ENCODE measurements at regions not wholly inside any gene's neighbourhood (a gene's known extent, or its start where the extent isn't known, plus 50 kb on each side); places are given as distances from the start of the nearest gene placed in this dataset.

DNA sequence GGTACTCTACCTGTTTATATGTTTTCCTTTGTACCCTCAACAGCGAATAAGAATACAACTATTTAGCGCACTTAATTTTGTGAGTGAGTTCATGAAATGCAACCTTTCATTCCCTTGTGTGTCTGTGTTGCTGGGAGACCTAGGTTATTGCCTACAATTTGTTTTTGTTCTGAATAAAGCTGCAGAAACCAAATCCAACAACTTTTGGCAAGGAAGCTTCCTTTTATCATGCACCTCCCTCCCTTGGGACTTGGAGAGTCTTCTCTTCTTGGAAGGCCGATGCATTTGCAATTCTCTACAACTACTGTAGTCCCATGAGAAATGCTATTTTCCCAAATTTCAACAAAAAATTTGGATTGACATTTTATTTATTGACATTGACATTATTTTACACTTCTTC lies 1002.4 kb upstream of the CADM2 start:
- Histone ChIP-seq H3K27ac (no peak overlapping the region), H3K27me3 (no peaks in the 10 kb centered on the region), H3K4me1 (no peaks in the 10 kb centered on the region), H3K4me3 (no peak overlapping the region), H3K9me3 (no peaks in the 10 kb centered on the region), H3K36me3 (no peaks in the 10 kb centered on the region)
- intact Hi-C loops (cut with DNase I; ENCODE audit: low total_unique reads) = no loop called here
- no peak for DNase-seq (ENCODE audit: low spot score in 2 of 2)
- TF ChIP-seq POLR2A (IDR thresholded peaks at IDR 0.05) (no peak), POLR2AphosphoS5 (IDR thresholded peaks at IDR 0.05) (no peak)
- TF ChIP-seq, protein P1, sequence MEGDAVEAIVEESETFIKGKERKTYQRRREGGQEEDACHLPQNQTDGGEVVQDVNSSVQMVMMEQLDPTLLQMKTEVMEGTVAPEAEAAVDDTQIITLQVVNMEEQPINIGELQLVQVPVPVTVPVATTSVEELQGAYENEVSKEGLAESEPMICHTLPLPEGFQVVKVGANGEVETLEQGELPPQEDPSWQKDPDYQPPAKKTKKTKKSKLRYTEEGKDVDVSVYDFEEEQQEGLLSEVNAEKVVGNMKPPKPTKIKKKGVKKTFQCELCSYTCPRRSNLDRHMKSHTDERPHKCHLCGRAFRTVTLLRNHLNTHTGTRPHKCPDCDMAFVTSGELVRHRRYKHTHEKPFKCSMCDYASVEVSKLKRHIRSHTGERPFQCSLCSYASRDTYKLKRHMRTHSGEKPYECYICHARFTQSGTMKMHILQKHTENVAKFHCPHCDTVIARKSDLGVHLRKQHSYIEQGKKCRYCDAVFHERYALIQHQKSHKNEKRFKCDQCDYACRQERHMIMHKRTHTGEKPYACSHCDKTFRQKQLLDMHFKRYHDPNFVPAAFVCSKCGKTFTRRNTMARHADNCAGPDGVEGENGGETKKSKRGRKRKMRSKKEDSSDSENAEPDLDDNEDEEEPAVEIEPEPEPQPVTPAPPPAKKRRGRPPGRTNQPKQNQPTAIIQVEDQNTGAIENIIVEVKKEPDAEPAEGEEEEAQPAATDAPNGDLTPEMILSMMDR (IDR thresholded peaks at IDR 0.05) = no peak

DNA sequence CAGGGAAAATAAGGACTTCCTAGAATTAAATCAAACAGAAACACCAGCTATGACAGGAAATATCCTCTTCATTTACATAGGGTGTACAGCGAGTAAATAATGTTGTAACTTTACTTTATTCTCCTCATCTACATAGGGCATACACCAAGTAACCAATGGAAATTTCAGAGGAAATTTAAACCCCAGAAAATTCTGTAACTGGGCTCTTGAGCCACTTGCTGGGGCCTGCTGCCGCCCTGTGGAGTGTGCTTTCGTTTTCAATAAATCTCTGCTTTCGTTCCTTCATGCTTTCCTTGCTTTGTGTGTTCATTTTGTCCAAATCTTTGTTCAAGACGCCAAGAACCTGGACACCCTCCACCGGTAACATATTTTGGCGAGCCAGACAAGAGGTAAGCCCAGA lies 990.4 kb upstream of the CADM2 start:
- DNase-seq (ENCODE audit: low spot score in 2 of 2) = no peak
- intact Hi-C loops (cut with DNase I; ENCODE audit: low total_unique reads) = no loop called here
- TF ChIP-seq, protein P1 (IDR thresholded peaks at IDR 0.05) = no peak
- TF ChIP-seq POLR2A (IDR thresholded peaks at IDR 0.05) (no peak), POLR2AphosphoS5 (IDR thresholded peaks at IDR 0.05) (no peak)

DNA sequence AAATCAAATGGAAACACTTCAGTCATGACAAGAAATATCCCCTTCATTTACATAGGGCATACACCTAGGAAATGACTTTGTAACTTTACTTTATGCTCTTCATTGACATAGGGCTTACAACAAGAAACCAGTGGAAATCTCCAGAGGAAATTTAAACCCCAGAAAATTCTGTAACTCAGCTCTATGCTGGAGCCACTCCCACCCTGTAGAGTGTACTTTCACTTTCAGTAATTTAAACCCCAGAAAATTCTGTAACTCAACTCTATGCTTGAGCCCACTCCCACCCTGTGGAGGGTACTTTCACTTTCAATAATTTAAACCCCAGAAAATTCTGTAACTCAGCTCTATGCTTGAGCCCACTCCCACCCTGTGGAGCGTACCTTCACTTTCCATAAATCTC lies 987.1 kb upstream of the CADM2 start:
- Histone ChIP-seq H3K27me3 (no peaks in the 10 kb centered on the region), H3K4me3 (no peak overlapping the region), H3K4me1 (no peaks in the 10 kb centered on the region), H3K27ac (no peak overlapping the region), H3K9me3 (no peaks in the 10 kb centered on the region), H3K36me3 (no peaks in the 10 kb centered on the region)
- no peak for TF ChIP-seq POLR2AphosphoS5 (IDR thresholded peaks at IDR 0.05)
- TF ChIP-seq POLR2A (IDR thresholded peaks at IDR 0.05) = no peak
- TF ChIP-seq, protein P1 (IDR thresholded peaks at IDR 0.05) = no peak
- no peak for DNase-seq (ENCODE audit: low spot score in 2 of 2)
- intact Hi-C loops (cut with DNase I; ENCODE audit: low total_unique reads) = no loop called here

More for the DNA sequence above, 990.4 kb upstream of the CADM2 start:
- H3K9me3 ChIP-seq = peaks cover 0 to 2% of the 10 kb centered on the region in 2 donors
- no peaks in the 10 kb centered on the region for H3K4me1 ChIP-seq
- no peaks in the 10 kb centered on the region for H3K36me3 ChIP-seq
- no peak overlapping the region for H3K4me3 ChIP-seq
- H3K27me3 ChIP-seq = no peaks in the 10 kb centered on the region
- H3K27ac ChIP-seq = no peak overlapping the region

DNA sequence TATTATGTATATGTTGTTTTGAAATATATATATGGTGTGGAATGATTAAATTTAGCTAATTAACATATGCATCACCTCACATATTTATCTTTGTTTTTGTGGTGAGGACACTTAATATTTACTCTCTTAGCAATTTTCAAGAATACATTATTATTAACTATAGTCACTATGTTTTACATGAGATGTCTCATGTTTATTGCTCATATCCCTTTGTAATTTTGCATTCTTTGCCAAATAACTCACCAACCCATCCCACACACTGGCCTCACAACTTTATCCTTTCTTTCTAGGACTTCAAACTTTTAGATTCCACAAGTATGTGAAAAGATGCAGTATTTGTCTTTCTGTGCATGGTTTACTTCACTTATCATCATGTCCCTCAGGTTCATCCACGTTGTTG lies 950.2 kb upstream of the CADM2 start:
- Histone ChIP-seq H3K4me3 (no peak overlapping the region), H3K27me3 (no peaks in the 10 kb centered on the region), H3K4me1 (no peaks in the 10 kb centered on the region), H3K9me3 (peaks cover 0 to 6% of the 10 kb centered on the region in 2 donors), H3K36me3 (peaks cover 4% of the 10 kb centered on the region), H3K27ac (no peak overlapping the region)
- DNase-seq (ENCODE audit: low spot score in 2 of 2) = no peak
- intact Hi-C loops (cut with DNase I; ENCODE audit: low total_unique reads) = no loop called here
- TF ChIP-seq, protein P1 (IDR thresholded peaks at IDR 0.05) = no peak
- no peak for TF ChIP-seq POLR2A (IDR thresholded peaks at IDR 0.05)
- TF ChIP-seq POLR2AphosphoS5 (IDR thresholded peaks at IDR 0.05) = no peak

DNA sequence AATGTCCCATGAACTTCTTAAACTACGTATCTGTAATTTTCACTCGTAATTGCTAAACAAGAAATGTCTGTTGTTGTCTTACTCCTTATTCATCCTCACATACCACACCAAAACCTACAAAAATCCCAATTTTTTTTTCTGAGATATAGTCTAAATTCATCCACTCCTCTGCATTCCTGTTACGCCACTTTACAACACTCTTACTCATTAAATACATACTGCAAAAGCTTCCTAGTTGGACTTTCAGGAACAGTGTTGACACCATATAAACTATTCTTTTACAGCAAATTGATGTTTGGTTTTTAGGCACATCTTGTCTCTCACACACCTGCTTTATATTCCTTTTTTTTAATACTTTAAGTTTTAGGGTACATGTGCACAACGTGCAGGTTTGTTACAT lies 934.9 kb upstream of the CADM2 start:
- no peak for DNase-seq (ENCODE audit: low spot score in 2 of 2)
- Histone ChIP-seq H3K4me1 (no peaks in the 10 kb centered on the region), H3K36me3 (no peaks in the 10 kb centered on the region), H3K27me3 (no peaks in the 10 kb centered on the region), H3K4me3 (no peak overlapping the region), H3K27ac (no peak overlapping the region), H3K9me3 (no peaks in the 10 kb centered on the region)
- intact Hi-C loops (cut with DNase I; ENCODE audit: low total_unique reads) = no loop called here
- TF ChIP-seq, protein P1 (IDR thresholded peaks at IDR 0.05) = no peak
- TF ChIP-seq POLR2A (IDR thresholded peaks at IDR 0.05) (no peak), POLR2AphosphoS5 (IDR thresholded peaks at IDR 0.05) (no peak)

Data from breast epithelium (tissue), 4 donors.